GM21367 (cell line): ENCODE measurements at regions not wholly inside any gene's neighbourhood (a gene's known extent, or its start where the extent isn't known, plus 50 kb on each side); places are given as distances from the start of the nearest gene placed in this dataset.
"Not testable (repeated sequence)": the region's sequence is repeated elsewhere in the genome, so short reads cannot be mapped to it uniquely, and the experiment has no call there.

Experiments used
- ATAC-seq: cut with Tn5 transposase; IDR thresholded peaks from one replicate; pipeline ENCODE4 v1.9.1; 2021; ENCODE audit not compliant: unreplicated experiment

DNA sequence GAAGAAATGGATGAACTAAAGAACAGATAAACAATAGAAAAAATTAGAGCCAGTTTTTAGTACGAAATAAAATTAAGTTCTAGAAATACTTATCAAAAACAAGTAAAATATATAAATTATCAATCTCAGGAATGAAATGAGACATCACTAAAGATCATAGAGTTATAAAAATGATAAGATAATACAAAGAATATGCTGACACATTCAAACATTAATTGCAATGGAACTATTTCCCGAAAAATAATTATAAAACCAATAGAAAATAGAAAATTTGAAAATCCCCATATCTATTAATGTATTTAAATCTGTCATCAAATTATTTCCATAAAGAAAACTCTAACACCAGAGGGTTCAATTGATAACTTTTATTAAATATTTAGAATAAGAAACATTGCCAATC lies 458.1 kb upstream of the MBL2 start:
- no peak for ATAC-seq

DNA sequence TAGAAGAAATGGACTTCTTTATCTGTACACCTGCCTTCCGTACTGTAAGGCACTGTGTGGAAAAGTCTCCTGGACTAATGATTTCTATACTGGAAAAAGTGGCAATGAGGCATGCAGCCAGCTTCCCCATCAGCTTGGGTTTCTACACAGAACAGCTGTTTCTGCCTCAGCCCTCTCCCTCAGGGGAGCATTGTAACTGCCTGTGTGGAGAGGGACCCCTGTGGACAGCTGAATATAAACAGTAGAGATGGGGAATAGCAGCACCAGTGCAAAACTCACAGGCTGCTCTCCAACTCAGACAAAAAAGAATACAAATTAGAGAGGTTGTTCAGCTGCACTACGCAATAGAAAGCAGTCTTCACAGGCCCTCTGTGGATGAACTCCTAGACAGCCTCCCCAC lies 451.3 kb upstream of the MBL2 start:
- ATAC-seq = no peak

DNA sequence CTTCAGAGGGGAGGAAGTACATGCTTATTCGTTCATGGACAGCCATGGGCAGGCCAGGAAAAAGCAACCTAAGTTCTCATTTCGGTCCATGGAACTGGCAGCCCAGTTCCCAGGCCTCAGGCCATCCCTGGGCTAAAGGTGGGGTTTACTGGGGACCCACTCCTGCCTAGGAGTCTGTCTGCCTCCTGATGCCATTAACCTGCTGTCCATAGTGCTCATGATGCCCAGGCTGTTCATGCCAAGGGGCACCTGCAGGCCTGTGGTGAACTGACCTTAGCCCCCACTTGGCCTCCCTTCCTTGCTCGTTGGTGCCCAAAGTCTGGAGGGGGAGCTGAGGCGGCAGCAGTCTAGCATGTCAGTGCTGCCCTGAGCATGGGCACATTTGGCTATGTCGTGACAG lies 450.2 kb upstream of the MBL2 start:
- ATAC-seq = no peak

DNA sequence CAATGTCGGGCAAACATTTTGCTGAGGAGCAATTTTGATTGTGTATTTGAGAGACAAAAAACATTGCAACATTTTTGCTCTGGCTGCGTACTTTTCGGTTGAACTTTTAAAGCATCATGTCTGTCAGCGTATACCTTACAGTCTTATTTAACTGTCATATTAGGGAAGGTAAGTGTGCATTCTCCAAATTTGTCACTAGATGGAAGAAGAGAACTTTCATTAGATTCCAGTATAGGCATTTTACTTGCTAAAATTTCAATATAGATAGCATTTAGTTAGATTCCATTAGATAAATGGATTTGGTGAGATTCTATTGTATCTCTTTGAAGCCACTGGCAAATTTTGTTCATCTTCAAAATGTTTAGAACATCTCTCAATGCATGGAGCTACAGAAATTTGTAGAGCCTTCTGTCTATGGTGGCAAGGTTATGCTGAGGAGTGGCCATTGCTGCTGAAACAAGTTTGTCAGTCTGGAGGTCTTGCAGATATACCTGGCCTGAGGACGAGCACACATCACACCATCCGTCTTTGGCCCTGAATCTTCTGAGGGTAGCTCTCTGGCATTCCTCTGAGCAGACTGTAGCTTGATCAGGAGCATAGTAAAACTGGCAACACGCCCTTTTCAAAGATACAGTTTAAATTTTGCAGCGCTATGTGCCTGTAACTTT lies 437.5 kb upstream of the MBL2 start:
- ATAC-seq = no peak

DNA sequence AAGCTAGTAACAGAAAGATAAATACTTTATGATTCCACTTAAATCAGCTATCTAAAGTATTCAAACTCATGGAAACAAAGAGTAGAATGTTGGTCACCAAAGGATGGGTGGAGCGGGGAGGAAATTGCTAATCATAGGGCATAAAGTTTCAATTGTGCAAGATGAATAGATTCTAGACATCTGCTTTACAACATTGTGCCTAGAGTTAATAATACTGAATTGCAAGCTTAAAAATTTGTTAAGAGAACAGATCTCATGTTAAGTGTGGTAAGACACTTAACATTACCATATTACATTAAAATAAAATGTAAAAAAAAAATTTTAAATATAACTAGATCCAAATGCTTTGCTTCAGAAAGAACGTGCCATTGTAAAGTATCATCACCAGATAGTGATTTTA lies 411.1 kb upstream of the MBL2 start:
- ATAC-seq = no peak

DNA sequence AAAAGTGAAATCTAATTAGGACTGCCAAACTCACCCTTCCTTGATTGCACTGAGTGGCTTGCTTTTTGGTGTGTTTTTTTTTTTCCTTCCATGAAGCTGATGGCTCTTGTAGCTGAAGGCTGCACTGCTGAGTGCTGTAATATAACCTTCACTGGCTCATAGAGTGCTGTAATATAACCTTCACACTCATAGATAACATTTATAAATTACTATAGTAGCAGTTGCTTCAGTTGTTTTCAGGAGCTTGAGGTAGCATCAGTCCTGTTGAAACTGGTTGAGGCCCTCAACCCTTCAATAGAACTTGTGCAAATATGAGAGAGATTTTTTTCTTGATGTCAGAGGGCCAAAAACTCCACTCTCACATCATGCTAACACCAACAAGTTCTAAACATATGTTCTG lies 404.9 kb upstream of the MBL2 start:
- ATAC-seq = no peak

DNA sequence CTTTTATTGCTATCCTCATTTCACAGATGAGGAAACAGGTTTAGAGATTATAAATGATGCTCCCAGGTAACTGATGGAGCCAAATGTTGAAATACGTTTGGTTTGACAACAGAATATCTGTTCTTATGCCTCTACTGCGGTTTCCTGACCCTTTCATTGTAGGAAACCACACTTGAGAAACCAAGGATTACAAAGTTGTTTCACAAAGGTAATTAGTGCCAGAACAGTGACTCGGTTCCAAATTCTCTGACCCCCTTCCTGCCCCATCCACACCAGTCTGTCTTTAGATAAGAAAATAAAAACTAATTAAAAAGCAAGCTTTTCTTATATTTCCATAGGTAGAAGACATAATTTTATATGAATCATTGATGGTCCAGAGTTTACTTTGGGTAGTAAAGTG lies 393.7 kb upstream of the MBL2 start:
- no peak for ATAC-seq

DNA sequence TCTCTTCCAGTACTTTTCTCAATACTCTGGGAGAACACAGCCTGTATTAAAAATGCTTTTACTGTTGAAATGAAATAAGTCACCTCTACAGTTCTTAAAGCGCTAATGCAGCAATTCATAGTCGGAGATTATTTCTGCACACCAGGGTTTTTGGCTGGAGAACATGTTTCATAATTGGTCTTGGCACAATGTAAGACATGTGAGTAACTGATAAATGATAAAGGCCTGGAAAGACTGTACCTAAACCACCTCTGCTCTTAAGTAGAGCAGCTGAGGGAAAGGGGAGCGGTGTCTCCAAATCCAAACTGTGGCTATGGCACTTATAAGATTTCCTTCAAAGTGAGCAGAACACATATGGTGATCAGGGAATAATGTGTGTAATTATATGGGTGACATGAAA lies 390.3 kb upstream of the MBL2 start:
- ATAC-seq = no peak

DNA sequence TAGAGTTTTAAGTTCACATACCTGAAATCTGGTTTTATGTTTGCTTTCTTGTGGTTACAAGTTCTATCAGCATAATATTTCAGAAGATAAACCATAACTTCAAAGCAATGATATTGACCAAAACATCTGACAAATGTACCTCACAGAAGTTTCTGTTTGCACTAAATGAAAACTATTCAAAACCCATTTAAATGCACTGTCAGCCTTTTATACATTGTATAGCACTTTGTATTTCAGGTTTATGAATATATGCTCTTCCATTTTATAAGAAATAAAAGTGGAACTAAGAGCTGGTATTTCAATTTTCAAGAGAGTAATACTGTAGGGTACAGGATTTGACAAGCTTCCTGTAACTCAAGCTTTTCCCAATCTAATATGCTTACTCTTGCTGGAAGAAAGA lies 388.6 kb upstream of the MBL2 start:
- no peak for ATAC-seq

DNA sequence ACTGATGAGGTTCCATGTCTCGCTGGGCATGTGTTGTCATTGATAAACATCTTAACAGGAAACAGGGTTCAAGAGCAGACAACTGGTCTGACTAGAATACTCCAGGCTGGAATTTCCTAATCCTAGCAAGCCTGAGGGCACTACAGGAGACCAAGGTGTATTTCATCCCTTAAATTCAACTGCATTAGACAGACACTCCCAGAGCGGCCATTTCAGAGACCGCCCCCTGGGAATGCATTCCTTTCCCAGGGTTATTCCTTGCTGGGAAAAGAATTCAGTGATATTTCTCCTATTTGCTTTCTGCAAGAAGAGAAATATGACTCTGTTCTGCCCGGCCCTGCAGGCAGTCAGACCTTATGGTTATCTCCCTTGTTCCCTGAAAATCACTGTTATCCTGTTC lies 383.1 kb upstream of the MBL2 start:
- ATAC-seq = not testable (repeated sequence)

DNA sequence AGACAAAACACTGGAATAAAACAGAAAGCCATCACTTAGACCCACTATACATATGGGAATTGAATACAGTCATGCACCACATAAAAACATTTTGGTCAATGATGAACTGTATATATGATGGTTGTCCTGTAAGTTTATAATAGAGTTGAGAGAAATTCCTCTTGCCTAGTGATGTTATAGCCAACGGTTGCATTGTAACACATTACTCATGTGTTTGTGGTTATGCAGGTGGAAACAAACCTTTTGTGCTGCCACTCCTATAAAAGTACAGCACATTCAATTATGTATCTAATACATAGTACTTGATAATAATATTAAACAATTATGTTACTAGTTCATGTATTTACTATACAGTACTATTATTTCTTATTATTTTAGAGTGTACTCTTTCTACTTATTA lies 381.2 kb upstream of the MBL2 start:
- ATAC-seq = no peak

DNA sequence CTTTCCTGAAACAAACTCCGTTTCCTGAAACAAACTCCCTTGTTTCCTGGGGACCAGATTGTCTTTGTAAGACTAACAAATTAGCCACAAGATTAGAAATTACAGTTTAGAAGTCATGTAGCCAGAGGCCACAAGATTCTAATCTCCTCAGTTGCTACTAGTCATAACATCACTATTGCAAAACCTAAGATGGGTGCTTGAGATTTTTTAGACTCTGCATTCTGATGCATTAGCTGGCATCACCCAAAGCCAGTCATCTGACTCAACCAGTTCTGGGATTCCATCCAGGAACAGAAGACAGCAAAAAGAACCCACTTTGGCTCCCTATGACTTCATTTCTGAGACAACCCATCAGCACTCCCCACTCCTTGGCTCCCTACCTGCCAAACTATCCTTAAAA lies 367.9 kb upstream of the MBL2 start:
- ATAC-seq = no peak

DNA sequence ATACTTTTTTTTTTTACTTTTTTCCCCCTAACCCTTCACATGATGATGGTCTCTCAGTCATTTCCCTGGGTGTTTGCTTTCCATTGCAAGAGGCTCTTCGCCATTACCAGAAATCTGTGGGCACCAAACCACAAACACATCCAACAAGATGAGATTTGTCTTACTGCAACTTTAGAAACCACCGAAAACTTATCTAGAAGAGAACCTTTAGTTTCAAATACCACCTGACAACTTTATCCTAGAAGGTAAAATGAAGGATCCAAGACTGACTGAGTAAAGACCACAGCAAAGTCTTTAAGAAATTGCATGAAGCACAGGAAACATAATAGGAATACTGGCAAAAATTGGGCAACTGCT lies 363.3 kb upstream of the MBL2 start:
- no peak for ATAC-seq

DNA sequence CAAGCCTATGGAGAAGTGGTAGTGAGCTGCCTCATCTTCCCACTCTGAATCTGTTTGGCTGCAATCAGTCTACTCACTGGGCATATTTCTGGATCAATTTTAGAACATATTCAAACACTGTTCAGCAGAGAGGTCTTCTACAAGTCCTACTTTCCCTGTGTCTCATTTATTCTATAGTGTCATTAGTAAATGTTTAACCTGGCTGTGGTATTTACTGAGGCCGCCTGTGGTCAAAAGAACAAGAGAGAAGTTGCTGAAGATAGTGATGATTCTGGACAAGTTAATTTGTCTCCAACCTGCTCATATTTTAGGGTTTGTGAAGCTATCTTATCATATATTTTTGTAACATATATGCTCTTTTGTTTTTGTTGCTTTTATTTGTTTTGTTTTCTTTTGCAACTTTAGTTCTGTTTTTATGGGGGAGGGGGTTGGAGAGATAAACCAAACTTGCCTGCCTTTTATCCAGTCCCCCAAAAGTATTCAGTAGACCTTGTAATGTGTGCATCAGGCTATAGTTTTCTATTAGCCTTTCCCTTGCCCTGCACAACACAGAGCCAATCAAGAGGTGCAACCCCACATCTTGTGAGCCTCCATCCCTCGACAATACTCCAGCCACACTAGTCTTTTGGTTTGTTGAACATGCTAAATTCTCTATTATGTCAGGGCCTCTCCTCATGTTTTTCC lies 362.8 kb upstream of the MBL2 start:
- no peak for ATAC-seq

DNA sequence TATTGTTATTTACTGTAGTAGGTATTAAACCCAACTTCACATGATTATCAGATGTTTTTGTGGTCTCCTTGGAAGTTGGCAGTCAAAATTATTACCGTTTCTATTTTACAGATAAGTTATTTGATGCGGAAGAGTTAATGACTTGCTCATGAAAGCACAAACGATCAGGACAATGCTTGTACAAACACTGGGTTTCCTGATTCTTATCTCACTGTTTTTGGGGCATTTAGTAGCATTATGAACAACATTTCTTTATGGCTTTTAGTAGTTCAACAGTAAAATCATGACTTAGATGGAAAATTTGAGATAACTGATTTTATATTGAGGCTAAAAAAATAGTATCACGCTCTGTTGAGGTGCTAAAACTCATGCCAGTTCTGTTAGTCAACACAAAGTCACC lies 361.5 kb upstream of the MBL2 start:
- no peak for ATAC-seq

DNA sequence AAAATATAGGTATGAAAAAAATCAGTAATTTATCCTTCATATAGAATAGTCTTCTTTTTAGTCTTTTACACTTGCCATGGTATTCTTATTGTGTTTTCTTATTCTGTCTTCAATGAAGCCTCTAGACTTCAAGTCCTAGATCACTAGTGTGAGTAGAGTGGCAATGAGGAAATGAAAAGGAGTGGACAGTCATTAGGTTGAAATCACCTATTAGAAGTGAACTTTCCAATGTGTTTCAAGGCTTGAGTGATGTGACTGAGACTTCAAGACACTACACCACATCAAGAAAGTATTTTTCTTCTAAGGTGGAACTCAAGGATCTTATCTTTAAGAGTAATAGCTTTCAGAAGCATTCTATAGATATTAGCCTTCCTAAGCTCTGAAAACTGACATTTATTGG lies 357.8 kb upstream of the MBL2 start:
- ATAC-seq = no peak

DNA sequence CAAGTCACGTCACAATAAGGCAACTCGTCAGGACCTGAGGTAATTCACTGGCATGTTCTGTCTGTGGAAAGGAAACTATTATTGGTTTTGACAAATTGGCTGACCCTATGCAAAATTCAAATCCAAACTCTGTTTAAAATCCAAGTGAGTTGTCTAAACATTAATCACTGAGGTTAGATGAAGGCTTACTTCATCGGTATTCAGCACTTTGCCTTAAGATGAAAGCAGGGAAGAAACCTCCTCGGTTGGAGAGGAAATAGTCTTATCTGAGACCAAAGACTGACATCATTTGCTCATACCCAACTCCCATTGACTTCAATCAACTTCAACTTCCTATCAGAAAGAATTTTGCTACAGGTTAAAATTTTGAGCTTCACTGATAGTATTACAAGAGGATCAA lies 355.1 kb upstream of the MBL2 start:
- no peak for ATAC-seq

DNA sequence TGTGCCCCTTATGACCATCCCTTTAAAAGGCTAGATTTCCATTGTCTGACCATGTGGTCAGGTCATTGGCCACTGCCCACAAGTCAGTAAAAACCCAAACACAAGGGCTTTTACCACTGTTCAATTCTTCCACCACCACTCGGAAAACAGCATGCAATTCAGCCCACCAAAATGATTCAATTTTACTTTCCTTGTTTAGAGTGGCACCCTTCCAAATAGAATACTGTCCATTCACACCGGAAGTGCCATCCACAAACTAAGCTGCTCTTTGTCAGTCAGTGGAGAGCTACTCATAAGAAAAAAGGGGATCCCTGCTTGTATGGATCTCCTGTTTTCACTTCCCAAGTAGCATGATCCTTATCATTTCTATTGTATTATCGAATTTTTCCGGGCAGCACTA lies 350.7 kb upstream of the MBL2 start:
- ATAC-seq = no peak

DNA sequence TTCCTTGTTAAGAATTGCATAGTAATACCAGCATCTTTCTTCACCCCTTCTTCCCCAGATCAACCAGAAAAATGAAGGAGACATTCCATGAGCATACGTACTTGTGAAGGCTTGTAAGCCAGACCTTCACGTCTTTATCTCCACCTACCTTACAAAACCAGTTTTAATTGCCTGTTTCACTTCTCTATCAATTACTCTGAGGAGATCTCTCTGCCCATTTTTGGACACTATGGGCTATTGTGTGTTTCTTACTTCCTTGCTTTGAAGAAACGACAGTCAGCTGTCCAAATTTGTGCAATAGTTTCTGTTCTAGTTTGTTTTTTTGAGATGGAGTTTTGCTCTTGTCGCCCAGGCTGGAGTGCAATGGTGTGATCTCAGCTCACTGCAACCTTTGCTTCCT lies 349.7 kb upstream of the MBL2 start:
- ATAC-seq = no peak

DNA sequence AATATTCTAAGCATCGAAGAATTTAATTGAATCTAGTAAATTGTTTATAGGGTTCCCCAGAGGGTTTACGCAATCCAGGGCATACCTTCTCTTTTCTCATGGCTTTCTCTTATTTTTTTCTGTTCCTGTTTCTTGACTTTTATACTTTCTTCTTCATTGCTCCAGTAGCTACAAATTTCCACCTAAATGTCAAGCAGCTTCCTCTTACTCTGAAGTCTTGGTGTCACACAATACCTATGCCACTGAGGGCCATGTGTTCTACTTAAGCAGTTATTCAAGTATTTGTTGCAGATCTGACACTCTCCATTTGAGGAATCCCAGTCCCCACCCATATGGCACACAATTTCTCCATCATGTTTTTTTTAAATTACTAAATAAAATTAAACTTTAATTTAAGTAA lies 343.1 kb upstream of the MBL2 start:
- ATAC-seq = no peak

DNA sequence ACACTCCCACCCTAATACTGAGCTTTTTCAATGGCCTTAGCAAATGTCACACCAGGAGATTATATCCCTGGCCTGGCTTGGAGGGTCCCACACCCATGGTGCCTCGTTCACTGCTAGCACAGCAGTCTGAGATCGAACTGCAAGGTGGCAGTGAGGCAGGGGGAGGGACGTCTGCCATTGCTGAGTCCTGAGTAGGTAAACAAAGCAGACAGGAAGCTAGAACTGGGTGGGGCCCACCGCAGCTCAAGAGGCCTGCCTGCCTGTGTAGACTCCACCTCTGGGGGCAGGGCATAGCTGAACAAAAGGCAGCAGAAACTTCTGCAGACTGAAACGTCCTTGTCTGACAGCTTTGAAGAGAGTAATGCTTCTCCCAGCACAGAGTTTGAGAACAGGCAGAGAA lies 338.9 kb upstream of the MBL2 start:
- ATAC-seq = no peak

DNA sequence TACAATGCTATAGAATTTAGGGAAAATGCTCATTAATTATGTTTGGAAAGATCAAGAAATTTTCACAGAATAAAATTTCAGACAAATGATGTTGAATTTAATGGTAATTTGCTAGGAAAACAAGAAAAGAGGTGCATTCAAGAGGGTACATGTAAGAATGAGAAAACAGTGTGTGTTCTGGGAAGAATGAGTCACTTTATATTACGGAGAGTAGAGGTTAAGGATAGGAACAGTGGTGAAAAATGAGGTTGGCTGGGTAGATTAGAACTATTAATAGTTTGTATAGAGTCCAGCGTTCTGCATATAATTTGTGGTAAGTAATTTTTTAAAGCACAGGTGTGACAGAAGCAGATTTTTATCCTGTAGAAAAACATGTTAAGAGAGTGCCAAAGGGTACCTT lies 336.7 kb upstream of the MBL2 start:
- no peak for ATAC-seq

DNA sequence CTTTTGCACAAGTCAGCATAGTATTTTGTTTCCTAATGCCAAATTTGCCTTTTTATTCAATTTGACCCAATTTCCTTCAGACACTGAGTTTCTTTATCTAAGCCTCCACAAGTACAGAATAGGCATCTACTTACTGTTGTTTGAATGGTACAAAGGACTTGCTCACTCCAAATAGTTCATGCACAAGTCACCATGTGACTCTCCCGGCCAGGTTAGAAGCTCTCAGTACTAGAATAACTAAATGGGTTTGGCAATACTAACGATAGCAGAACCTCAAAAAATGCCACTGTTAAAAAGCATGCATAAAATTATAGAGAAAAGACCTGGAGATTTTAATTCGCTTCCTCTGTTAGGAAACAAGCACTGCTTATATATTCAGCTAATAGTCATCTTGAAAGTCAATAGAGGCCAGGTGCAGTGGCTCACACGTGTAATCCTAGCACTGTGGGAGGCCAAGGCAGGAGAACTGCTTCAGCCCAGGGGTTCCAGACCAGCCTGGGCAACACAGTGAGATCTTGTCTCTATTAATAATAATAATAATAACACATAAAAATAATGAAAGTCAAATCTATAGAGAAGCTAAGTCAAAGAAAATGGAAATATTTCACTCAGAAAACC lies 335.8 kb upstream of the MBL2 start:
- ATAC-seq = no peak
